KOPT-K1 (cell line): ENCODE measurements at regions not wholly inside any gene's neighbourhood (a gene's known extent, or its start where the extent isn't known, plus 50 kb on each side); places are given as distances from the start of the nearest gene placed in this dataset.

Experiments used
- H3K27ac ChIP-seq: fragments of 200-600 bp; sonication (generic); 2 replicates; pipeline ENCODE4 v1.5.1; 2016; ENCODE audit warnings: antibody characterized with exemption, mild to moderate bottlenecking, low read depth, low read length; ENCODE audit not compliant: poor library complexity, severe bottlenecking
- H3K36me3 ChIP-seq: fragments of 200-600 bp; sonication (generic); 2 replicates; pipeline ENCODE4 v1.5.1; 2017; ENCODE audit warnings: antibody characterized with exemption, mild to moderate bottlenecking, low read length, moderate library complexity; ENCODE audit not compliant: insufficient read depth
- H3K9me3 ChIP-seq: fragments of 200-600 bp; sonication (generic); 2 replicates; pipeline ENCODE4 v1.5.1; 2017; ENCODE audit warnings: antibody characterized with exemption, low read length, mild to moderate bottlenecking; ENCODE audit not compliant: insufficient read depth, poor library complexity, severe bottlenecking

DNA sequence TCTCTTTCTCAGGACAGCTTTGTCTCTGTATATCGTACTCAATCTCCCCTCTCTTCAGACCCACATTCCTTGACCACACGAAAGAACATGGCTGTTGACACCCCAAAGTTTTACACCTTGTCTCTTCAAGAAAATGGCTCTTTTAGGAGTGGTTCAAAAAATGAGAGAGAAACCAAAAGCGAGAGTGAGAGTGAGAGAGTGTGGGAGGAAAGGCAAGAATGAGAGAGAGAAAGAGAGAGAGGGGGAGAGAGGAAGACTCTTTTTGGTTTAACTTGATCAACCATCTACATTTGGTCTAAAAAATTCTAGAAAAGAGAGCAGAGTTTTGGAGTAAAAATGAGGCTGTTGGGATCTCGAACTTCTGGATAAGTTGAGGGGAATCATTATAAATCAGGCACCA lies 581.8 kb upstream of the WWC1 start:
- H3K36me3 ChIP-seq: no peaks in the 10 kb centered on the region
- H3K9me3 ChIP-seq: no peaks in the 10 kb centered on the region
- H3K27ac ChIP-seq: no peak overlapping the region

DNA sequence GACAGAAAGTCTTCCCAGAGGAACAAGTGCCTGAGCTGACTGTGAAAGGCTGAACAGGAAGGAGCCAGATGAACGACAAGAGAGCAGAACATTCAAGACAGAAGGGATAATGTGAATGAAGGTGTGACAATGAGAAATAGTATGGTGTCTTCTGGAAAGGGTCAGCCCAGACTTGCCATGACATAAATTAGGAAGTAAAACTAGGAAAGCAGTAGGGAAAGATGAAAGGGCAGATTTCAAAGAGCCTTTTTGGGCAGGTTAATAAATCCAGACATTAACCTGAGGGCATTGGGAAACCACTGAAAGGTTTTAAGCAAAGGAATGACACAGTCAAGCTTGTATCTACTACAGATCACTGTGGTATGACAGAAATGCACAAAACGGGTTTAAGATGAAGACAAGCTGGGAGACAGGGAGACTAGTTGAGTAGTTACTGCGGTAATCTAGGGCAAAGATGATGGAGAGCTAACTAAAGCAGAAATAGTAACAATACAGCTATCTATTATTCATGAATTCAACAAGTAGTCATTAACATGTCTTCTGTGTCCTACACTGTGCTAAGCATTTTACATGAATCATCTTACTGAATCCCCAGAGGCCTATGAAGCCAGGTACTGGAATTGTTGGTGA lies 580.9 kb upstream of the WWC1 start:
- Histone ChIP-seq H3K9me3 (no peaks in the 10 kb centered on the region), H3K27ac (no peak overlapping the region), H3K36me3 (no peaks in the 10 kb centered on the region)

DNA sequence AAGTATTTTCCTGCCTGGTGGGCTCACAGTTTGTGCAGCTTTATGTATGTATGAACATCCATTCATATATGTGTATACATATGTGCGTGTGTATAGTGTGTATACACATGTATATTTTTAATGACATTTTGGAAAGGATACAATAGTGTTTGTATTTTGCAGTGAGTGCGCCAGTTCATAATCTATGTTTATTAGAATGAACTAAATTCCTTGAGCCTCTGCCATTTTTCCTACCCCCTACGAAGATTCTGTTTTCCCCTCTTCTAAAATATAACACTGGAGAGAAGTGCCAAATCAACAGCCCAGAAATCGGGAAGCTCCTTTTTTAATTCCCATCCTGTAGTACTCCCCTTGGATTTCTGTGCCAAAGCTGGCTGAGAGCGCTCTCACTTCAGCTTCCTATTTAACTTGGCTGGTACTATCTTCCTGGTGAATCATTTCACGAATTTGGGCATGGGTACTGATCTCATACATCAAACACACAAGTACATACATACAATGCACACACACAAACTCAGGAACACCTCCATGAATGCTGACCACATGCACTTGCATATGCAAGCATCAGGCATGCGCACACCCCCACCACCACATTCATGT lies 578.4 kb upstream of the WWC1 start:
- Histone ChIP-seq H3K27ac (no peak overlapping the region), H3K36me3 (no peaks in the 10 kb centered on the region), H3K9me3 (no peaks in the 10 kb centered on the region)

DNA sequence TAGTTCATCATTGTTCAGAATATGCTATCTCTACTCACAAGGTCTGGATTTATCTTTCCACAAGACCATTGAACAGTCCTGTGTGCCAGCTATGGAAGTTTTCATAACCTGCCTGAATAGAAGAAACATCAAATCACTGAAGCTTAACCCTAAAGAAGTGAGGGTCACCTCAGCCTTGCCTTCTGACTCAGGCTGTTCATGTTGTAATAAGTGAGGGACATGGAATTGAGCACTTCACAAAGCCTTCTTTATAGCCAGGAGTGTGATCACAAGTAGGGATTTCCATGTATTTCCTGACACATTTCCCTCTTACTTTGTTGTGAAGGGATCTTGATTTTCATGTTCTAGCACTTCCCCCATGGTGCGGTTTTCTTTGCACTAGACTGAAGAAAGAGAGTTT lies 577.5 kb upstream of the WWC1 start:
- Histone ChIP-seq H3K36me3 (no peaks in the 10 kb centered on the region), H3K9me3 (no peaks in the 10 kb centered on the region), H3K27ac (no peak overlapping the region)

DNA sequence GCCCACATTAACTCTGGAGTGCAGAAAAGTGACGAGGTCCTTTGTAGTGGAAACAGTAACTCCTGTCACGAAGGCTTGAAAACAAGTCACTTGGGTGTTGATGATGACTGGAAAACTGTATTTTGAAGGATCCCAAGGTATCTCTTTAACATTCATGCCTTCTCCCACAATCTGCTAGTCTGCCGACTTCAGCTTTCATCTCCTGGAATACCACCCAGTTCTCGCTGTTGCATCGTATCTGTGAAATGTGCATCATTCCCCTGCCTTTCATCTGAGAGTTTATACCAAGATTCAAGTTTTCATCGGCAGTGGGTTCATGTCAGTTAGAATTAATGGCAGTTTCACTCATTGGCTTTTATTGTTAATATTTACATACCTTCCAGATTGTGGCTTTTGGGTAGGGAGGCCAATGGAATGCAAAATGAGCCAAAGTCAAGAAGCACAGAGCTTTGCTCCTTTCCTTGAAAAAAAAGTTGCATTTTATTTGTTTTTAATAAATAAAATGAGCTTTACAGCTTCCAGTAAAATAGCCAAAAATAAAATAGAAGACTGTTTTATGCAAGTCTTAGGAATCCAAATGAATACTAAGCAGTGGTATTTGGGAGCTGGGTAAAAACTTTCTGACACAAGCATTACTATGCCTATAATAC lies 575.2 kb upstream of the WWC1 start:
- Histone ChIP-seq H3K27ac (no peak overlapping the region), H3K36me3 (no peaks in the 10 kb centered on the region), H3K9me3 (no peaks in the 10 kb centered on the region)

DNA sequence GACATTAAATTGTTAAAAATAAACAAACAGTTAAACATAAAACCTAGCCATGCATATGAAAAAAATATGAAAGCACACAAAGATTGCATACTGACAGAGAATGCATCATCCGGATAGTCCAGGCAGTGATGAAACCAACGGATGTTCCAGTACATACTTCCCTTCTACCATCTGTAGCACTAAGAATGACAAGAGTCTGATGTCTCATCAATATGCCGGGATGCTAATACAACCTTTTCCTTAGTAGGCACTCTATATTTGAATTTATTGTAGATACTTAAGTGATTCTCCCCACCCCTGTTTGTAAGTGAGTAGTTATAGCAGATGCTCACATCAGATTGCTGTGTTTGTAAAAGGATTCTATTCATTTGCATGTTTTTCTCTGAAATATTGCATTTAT lies 571.2 kb upstream of the WWC1 start:
- no peaks in the 10 kb centered on the region for H3K9me3 ChIP-seq
- H3K36me3 ChIP-seq: no peaks in the 10 kb centered on the region
- no peak overlapping the region for H3K27ac ChIP-seq

DNA sequence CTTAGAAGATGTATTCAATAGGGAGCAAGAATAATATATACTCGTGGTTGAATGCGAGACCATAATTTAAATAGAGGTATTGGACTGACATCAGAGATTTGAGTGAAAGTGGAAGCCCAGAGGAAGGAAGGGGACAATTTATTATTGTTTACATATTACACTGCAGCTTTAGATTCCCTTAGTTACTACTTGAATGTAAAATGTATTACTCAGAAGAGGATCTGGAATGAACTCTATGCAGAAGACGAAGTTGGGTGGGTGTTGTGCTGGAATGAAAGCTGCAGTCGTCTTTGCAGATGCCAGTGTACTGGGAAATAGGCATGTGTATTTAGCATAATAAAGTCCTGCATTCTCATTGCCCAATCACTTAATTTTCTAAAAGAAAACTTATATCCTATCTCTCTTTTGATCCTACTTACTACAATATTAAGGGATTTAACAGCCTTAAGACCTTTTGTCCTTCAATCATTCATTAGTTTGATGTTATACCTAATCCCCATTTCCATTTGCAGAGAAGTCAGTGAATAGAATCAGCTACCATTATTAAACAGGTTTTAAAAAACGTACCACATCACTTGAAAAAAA lies 570.7 kb upstream of the WWC1 start:
- no peaks in the 10 kb centered on the region for H3K36me3 ChIP-seq
- no peak overlapping the region for H3K27ac ChIP-seq
- no peaks in the 10 kb centered on the region for H3K9me3 ChIP-seq

DNA sequence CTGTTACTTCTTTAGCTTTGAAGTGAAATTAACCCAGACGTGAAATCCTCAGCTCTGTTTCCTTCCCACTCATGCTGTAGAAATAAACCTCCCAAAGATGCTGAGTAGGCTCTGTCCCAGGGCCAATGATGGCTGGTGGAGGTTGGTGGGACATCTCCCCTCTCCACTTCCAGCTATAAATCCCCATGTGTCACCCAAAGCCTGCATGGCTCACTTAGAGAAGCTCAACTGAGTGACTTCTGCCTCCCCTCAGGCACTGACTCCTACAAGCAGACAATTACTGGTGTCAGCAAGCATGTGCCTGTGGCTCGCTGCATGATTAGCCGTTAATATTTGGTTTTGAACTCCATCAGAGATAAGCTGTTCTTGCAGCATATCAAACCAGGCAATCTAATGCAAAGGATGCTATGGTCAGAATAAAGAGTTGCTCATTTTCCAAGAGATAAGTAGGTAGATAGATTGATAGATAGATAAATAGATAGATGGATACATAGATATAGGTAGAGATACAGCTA lies 569.5 kb upstream of the WWC1 start:
- H3K9me3 ChIP-seq: no peaks in the 10 kb centered on the region
- no peak overlapping the region for H3K27ac ChIP-seq
- no peaks in the 10 kb centered on the region for H3K36me3 ChIP-seq

DNA sequence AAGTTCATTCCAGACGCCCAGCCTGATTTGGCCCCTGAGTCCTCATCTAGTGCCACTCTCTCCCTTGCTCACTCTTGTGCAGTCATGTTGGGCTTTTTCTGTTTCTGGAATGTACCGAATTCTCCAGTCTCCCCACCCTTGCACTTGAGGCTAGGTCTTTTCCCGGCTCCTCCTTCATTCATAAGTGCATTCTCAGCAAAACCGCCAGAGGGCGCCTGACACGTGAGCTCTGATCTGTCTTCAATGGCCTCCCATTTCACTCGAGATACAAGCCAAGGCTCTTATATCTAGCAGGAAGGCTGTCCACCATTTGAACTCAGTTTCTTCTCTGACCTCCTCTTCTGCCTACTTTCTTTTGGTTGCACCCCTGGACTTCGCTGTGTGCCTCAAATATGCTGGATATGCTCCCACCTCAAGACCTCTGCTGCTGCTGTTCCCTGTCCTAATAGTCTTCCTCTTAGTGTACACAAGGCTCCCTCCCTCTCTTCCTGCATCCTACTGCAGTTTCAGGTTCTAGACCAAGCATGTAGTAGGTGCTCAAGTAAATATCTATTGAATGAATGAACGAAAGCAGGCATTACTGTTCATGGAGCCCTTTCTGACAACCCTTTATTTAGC lies 568.1 kb upstream of the WWC1 start:
- no peaks in the 10 kb centered on the region for H3K9me3 ChIP-seq
- no peaks in the 10 kb centered on the region for H3K36me3 ChIP-seq
- H3K27ac ChIP-seq: no peak overlapping the region

DNA sequence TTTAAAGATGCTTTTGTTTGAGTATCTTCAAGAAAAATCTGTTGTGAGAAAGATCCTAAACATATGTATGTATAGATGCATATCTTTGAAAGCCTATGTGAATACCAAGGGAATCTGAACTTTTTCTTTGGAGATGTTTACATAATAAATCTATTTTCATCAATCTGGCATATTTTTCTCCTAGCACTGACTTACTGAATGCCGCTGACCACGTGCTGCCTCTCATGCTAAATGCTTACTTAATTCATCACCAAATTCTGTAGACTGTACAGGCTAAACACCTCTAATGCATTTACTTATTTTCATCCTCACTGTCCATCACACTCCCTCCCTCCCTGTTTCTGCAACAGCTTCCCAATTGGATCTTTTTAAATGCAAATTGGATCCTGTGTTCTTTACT lies 566.2 kb upstream of the WWC1 start:
- H3K9me3 ChIP-seq: no peaks in the 10 kb centered on the region
- no peaks in the 10 kb centered on the region for H3K36me3 ChIP-seq
- H3K27ac ChIP-seq: no peak overlapping the region

DNA sequence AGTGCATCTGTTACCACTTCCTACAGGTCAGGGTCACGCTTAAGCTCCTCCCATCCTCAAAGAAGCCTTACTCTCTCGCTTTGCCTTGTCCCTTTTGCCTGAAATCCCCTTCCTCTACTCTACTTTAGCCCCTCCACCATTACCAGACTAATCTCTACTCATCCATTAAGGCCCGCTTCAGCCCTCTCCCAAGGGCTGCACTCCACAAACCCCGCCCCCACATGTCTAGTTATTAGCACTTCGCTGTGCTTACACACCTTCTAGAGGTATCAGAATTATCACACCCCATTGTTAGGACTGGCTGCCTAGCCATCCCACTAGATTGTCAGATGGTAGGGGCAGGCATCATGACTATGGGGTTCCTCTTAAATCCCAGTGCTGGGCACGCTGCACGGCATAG lies 565.7 kb upstream of the WWC1 start:
- H3K9me3 ChIP-seq: no peaks in the 10 kb centered on the region
- no peak overlapping the region for H3K27ac ChIP-seq
- no peaks in the 10 kb centered on the region for H3K36me3 ChIP-seq

DNA sequence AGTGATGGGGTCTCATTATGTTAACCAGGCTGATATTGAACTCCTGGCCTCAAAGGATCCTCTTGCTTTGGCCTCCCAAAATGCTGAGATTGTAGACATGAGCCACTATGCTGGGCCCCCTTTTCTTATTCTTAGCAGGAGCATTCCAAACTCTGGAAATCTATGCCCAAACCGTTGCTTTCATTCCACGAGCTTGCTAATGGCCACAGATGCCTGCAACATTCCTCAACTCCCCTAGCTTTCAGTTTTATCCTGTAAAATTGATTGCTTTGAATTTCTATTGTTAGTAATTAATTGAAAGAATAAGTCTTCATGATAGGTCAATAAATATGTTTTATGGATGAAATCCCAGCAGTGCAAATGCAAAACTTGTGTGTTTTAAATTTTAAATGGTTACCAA lies 564.8 kb upstream of the WWC1 start:
- Histone ChIP-seq H3K27ac (no peak overlapping the region), H3K36me3 (no peaks in the 10 kb centered on the region), H3K9me3 (no peaks in the 10 kb centered on the region)

DNA sequence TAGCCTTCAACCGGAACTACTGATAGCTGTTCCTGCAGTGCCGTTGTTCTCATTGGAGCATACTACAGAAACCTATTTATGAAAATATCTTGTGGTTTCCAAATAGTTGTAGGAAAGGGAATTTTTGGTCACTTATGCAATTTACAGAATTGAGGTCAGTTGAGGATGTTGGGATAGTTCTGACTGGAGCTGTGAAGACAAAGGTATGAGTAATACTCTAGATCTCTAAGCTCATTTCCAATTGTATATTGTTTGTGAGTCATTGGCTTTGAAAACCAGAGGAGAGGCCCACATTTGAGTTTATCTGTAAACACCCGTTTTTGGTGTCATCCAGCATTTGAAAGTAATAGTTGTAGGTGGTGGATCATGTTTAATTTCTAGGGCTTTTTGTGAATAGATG lies 561.3 kb upstream of the WWC1 start:
- Histone ChIP-seq H3K27ac (no peak overlapping the region), H3K9me3 (no peaks in the 10 kb centered on the region), H3K36me3 (no peaks in the 10 kb centered on the region)

DNA sequence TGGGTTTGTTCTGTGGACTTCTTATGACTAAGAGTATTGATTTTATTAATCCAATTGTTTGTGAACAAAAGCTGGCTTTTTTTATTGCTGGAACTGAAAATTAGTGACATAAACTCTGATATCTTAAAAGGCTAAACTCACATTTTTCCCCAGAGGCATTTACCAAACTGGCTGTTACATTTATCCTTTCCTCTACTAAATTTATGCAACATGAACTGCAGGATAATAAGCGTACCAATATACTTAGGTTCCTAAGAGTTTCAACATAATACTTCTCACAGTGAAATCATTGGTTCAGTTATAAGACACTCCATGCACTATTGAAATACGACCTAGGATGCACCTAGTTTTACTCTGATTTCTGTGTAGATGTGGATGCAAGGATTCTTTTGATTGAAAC lies 560.8 kb upstream of the WWC1 start:
- no peaks in the 10 kb centered on the region for H3K9me3 ChIP-seq
- H3K36me3 ChIP-seq: no peaks in the 10 kb centered on the region
- H3K27ac ChIP-seq: no peak overlapping the region

DNA sequence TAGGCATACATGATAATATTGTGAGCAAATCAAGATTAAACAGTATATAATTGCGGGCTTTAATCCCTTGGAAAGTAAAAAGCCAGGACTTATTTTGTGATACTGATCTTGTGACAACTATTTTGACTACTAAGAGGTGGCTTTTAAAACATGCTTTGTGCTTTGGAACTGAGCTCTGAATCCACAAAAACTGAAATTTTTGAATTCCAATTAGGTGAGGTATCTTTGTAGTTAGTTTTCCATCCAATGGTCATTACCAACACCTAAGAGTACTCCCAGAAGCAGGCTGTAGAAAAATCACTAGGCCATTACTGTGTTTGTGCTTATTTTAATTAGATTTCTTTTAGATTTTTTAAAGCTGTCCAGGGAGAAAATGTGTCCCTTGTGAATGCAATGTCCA lies 559.5 kb upstream of the WWC1 start:
- H3K27ac ChIP-seq: no peak overlapping the region
- H3K9me3 ChIP-seq: no peaks in the 10 kb centered on the region
- H3K36me3 ChIP-seq: no peaks in the 10 kb centered on the region
